Fibroblast of pulmonary artery (primary cell): ENCODE measurements at regions not wholly inside any gene's neighbourhood (a gene's known extent, or its start where the extent isn't known, plus 50 kb on each side); places are given as distances from the start of the nearest gene placed in this dataset.

Experiments
- DNase-seq: peaks from one replicate; pipeline ENCODE4 v3.0.0-alpha.2; 2010; ENCODE audit warnings: low read depth
- H3K4me3 ChIP-seq: replicated peaks from 2 replicates; pipeline ENCODE4 v1.5.1; 2011; ENCODE audit warnings: low read depth, mild to moderate bottlenecking, control low read depth, low read length, moderate library complexity
- CTCF ChIP-seq: IDR thresholded peaks from 2 replicates; pipeline ENCODE4 v1.5.1; 2011; ENCODE audit warnings: mild to moderate bottlenecking, control low read depth, low read length, inconsistent platforms; ENCODE audit errors: missing control alignments

- no peak for DNase-seq
- no peak for TF ChIP-seq CTCF
- H3K4me3 ChIP-seq, result no peak overlapping the region
Measured at GRCh38 chr3:103684904-103685303, 1250.1 kb downstream of the ZPLD1 start.

GRCh38 chr3:103685939-103686338 lies 1251.1 kb downstream of the ZPLD1 start:
- no peak for TF ChIP-seq CTCF
- DNase-seq, result no peak
- no peak overlapping the region for H3K4me3 ChIP-seq

- TF ChIP-seq CTCF, result no peak
- H3K4me3 ChIP-seq, result no peak overlapping the region
- DNase-seq, result no peak
Measured at GRCh38 chr3:103690536-103690935, 1255.7 kb downstream of the ZPLD1 start.

GRCh38 chr3:103693831-103694230 lies 1259.0 kb downstream of the ZPLD1 start:
- no peak for TF ChIP-seq CTCF
- DNase-seq, result no peak
- no peak overlapping the region for H3K4me3 ChIP-seq

- TF ChIP-seq CTCF, result no peak
- no peak for DNase-seq
- H3K4me3 ChIP-seq, result no peak overlapping the region
Measured at GRCh38 chr3:103698646-103699045, 1263.8 kb downstream of the ZPLD1 start.

- DNase-seq, result no peak
- H3K4me3 ChIP-seq, result no peak overlapping the region
- TF ChIP-seq CTCF, result no peak
Measured at GRCh38 chr3:103699228-103699627, 1264.4 kb downstream of the ZPLD1 start.

GRCh38 chr3:103705641-103706040 lies 1270.8 kb downstream of the ZPLD1 start:
- no peak for TF ChIP-seq CTCF
- DNase-seq, result no peak
- no peak overlapping the region for H3K4me3 ChIP-seq
